WTC11 (cell line): ENCODE measurements at regions not wholly inside any gene's neighbourhood (a gene's known extent, or its start where the extent isn't known, plus 50 kb on each side); places are given as distances from the start of the nearest gene placed in this dataset.

ENCODE experiments used
- ATAC-seq: fragments of 200-7000 bp; cut with Tn5 transposase; 2 replicates; pipeline ENCODE4 v1.10.0; 2021; ENCODE audit warnings: mild to moderate bottlenecking, moderate library complexity
- CTCF ChIA-PET: fragments of 300-600 bp; sonication (Branson Sonifier 250); formaldehyde crosslinking; loops from one replicate; lab custom pipeline; 2021; ENCODE audit warnings: antibody characterized with exemption; lab: Charles Lee
- POLR2A ChIA-PET: fragments of 350-600 bp; sonication (Branson Sonifier 250); formaldehyde crosslinking; loops from one replicate; lab custom pipeline; 2021; ENCODE audit warnings: antibody characterized with exemption; lab: Charles Lee
- DNase-seq: peaks from one replicate; pipeline ENCODE4 v3.0.0; 2021; ENCODE audit warnings: low spot score
- H3K27ac Mint-ChIP-seq: 2 replicates; pipeline ENCODE4 v1.8.0; 2021; ENCODE audit warnings: mixed read lengths
- H3K27me3 Mint-ChIP-seq: 2 replicates; pipeline ENCODE4 v1.8.0; 2021; ENCODE audit warnings: low read depth, mild to moderate bottlenecking, moderate library complexity, mixed read lengths
- H3K36me3 Mint-ChIP-seq: 2 replicates; pipeline ENCODE4 v1.8.0; 2021; ENCODE audit warnings: mixed read lengths
- H3K4me1 Mint-ChIP-seq: 2 replicates; pipeline ENCODE4 v1.8.0; 2022; ENCODE audit warnings: mixed read lengths
- H3K4me3 Mint-ChIP-seq: 2 replicates; pipeline ENCODE4 v1.8.0; 2021; ENCODE audit warnings: mild to moderate bottlenecking, moderate library complexity, mixed read lengths
- H3K9me3 Mint-ChIP-seq: 2 replicates; pipeline ENCODE4 v1.8.0; 2021; ENCODE audit warnings: mixed read lengths
- CBFB ChIP-seq: sonication (generic); formaldehyde crosslinking; IDR thresholded peaks from 2 replicates; pipeline ENCODE4 v1.8.1; 2022; ENCODE audit warnings: mild to moderate bottlenecking, low read depth, missing genetic modification reagents
- CREM ChIP-seq: sonication (generic); formaldehyde crosslinking; IDR thresholded peaks from 2 replicates; pipeline ENCODE4 v1.8.1; 2022; ENCODE audit warnings: mild to moderate bottlenecking, missing genetic modification reagents, moderate library complexity
- EMX1 ChIP-seq: fragments of 250-450 bp; sonication (Bioruptor Pico); IDR thresholded peaks from 2 replicates; pipeline ENCODE4 v1.8.0; 2021; ENCODE audit warnings: mild to moderate bottlenecking
- ETV6 ChIP-seq: sonication (generic); formaldehyde crosslinking; IDR thresholded peaks from 2 replicates; pipeline ENCODE4 v1.8.1; 2022; ENCODE audit warnings: mild to moderate bottlenecking, missing genetic modification reagents
- FOXJ3 ChIP-seq: sonication (generic); formaldehyde crosslinking; IDR thresholded peaks from 2 replicates; pipeline ENCODE4 v1.9.0; 2021; ENCODE audit warnings: missing genetic modification reagents, mild to moderate bottlenecking, borderline replicate concordance
- FOXP1 ChIP-seq: sonication (generic); formaldehyde crosslinking; IDR thresholded peaks from 2 replicates; pipeline ENCODE4 v1.8.0; 2022; ENCODE audit warnings: missing genetic modification reagents, mild to moderate bottlenecking, moderate library complexity, borderline replicate concordance
- GABPB1 ChIP-seq: sonication (generic); formaldehyde crosslinking; IDR thresholded peaks from 2 replicates; pipeline ENCODE4 v1.8.1; 2023; ENCODE audit warnings: mild to moderate bottlenecking, missing genetic modification reagents
- JAZF1 ChIP-seq: fragments of 250-450 bp; sonication (Bioruptor Pico); IDR thresholded peaks from 2 replicates; pipeline ENCODE4 v1.9.0; 2021; ENCODE audit warnings: moderate library complexity, mild to moderate bottlenecking, inconsistent platforms
- MYBL2 ChIP-seq: sonication (generic); formaldehyde crosslinking; IDR thresholded peaks from 2 replicates; pipeline ENCODE4 v1.8.1; 2023; ENCODE audit warnings: mild to moderate bottlenecking, moderate library complexity, missing genetic modification reagents
- NFYB ChIP-seq: sonication (generic); formaldehyde crosslinking; conservative IDR thresholded peaks from 2 replicates; pipeline ENCODE4 v1.8.0; 2022; ENCODE audit warnings: low read depth, missing genetic modification reagents
- NR1H2 ChIP-seq: sonication (generic); formaldehyde crosslinking; IDR thresholded peaks from 2 replicates; pipeline ENCODE4 v1.9.0; 2021; ENCODE audit warnings: mild to moderate bottlenecking, moderate library complexity, missing genetic modification reagents
- RELA ChIP-seq: sonication (generic); formaldehyde crosslinking; IDR thresholded peaks from 2 replicates; pipeline ENCODE4 v1.8.1; 2022; ENCODE audit warnings: missing genetic modification reagents, mild to moderate bottlenecking, borderline replicate concordance
- TCF7 ChIP-seq: sonication (generic); formaldehyde crosslinking; IDR thresholded peaks from 2 replicates; pipeline ENCODE4 v1.8.0; 2022; ENCODE audit warnings: mild to moderate bottlenecking, low read depth, missing genetic modification reagents, moderate library complexity
- TP53 ChIP-seq: sonication (generic); formaldehyde crosslinking; IDR thresholded peaks from 2 replicates; pipeline ENCODE4 v1.8.1; 2023; ENCODE audit warnings: mild to moderate bottlenecking, missing genetic modification reagents
- ZNF121 ChIP-seq: sonication (generic); formaldehyde crosslinking; IDR thresholded peaks from 2 replicates; pipeline ENCODE4 v1.8.0; 2023; ENCODE audit warnings: missing genetic modification reagents
- ZNF219 ChIP-seq: sonication (generic); formaldehyde crosslinking; IDR thresholded peaks from 2 replicates; pipeline ENCODE4 v1.8.0; 2023; ENCODE audit warnings: missing genetic modification reagents, mild to moderate bottlenecking, borderline replicate concordance
- TF ChIP-seq, protein P1 (sequence below): fragments of 250-450 bp; sonication (Bioruptor Pico); IDR thresholded peaks from 2 replicates; pipeline ENCODE4 v1.8.0; 2021; ENCODE audit warnings: mild to moderate bottlenecking
- TF ChIP-seq, protein P2 (sequence below): fragments of 250-450 bp; sonication (Bioruptor Pico); IDR thresholded peaks from 2 replicates; pipeline ENCODE4 v1.9.0; 2021; ENCODE audit warnings: mild to moderate bottlenecking, borderline replicate concordance
- TF ChIP-seq, protein P3 (sequence below): fragments of 250-450 bp; sonication (Bioruptor Pico); IDR thresholded peaks from 2 replicates; pipeline ENCODE4 v1.9.0; 2021; ENCODE audit warnings: mild to moderate bottlenecking

DNA sequence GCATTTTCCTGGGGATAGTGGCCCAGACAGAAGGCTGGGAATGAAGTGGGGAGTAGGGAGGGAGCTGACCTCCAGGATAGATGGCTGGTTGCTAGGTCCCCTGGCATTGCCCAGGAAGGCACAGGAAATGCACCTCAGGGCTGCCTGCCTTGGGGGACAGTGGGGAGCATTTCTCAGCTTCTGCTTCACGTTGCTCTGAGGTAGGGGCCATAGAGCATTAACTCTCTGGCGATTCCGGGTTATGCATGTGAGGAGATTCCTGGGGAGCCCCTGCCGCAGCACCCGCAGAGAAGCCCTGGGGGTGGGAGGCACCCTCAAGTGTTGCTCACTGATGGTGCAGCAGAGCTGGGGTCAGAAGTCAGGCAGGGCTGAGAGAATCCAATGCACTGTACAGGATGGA is 256.5 kb downstream of the CYP26B1 start:
- DNase-seq = no peak
- H3K4me3 Mint-ChIP-seq = no peak overlapping the region
- H3K9me3 Mint-ChIP-seq = peaks cover 8% of the 10 kb centered on the region
- no peak for TF ChIP-seq ZNF219
- TF ChIP-seq, protein P1, sequence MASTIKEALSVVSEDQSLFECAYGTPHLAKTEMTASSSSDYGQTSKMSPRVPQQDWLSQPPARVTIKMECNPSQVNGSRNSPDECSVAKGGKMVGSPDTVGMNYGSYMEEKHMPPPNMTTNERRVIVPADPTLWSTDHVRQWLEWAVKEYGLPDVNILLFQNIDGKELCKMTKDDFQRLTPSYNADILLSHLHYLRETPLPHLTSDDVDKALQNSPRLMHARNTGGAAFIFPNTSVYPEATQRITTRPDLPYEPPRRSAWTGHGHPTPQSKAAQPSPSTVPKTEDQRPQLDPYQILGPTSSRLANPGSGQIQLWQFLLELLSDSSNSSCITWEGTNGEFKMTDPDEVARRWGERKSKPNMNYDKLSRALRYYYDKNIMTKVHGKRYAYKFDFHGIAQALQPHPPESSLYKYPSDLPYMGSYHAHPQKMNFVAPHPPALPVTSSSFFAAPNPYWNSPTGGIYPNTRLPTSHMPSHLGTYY (CRISPR knock-in tag) = no peak
- no peak for TF ChIP-seq NFYB
- TF ChIP-seq TCF7 (CRISPR knock-in tag) = no peak
- TF ChIP-seq, protein P2, sequence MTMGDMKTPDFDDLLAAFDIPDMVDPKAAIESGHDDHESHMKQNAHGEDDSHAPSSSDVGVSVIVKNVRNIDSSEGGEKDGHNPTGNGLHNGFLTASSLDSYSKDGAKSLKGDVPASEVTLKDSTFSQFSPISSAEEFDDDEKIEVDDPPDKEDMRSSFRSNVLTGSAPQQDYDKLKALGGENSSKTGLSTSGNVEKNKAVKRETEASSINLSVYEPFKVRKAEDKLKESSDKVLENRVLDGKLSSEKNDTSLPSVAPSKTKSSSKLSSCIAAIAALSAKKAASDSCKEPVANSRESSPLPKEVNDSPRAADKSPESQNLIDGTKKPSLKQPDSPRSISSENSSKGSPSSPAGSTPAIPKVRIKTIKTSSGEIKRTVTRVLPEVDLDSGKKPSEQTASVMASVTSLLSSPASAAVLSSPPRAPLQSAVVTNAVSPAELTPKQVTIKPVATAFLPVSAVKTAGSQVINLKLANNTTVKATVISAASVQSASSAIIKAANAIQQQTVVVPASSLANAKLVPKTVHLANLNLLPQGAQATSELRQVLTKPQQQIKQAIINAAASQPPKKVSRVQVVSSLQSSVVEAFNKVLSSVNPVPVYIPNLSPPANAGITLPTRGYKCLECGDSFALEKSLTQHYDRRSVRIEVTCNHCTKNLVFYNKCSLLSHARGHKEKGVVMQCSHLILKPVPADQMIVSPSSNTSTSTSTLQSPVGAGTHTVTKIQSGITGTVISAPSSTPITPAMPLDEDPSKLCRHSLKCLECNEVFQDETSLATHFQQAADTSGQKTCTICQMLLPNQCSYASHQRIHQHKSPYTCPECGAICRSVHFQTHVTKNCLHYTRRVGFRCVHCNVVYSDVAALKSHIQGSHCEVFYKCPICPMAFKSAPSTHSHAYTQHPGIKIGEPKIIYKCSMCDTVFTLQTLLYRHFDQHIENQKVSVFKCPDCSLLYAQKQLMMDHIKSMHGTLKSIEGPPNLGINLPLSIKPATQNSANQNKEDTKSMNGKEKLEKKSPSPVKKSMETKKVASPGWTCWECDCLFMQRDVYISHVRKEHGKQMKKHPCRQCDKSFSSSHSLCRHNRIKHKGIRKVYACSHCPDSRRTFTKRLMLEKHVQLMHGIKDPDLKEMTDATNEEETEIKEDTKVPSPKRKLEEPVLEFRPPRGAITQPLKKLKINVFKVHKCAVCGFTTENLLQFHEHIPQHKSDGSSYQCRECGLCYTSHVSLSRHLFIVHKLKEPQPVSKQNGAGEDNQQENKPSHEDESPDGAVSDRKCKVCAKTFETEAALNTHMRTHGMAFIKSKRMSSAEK (CRISPR knock-in tag) = no peak
- no peak for TF ChIP-seq EMX1 (CRISPR knock-in tag)
- TF ChIP-seq FOXJ3 (CRISPR knock-in tag) = no peak
- no peak for TF ChIP-seq JAZF1
- TF ChIP-seq NR1H2 (CRISPR knock-in tag) = no peak
- no peak for TF ChIP-seq GABPB1 (CRISPR knock-in tag)
- TF ChIP-seq, protein P3, sequence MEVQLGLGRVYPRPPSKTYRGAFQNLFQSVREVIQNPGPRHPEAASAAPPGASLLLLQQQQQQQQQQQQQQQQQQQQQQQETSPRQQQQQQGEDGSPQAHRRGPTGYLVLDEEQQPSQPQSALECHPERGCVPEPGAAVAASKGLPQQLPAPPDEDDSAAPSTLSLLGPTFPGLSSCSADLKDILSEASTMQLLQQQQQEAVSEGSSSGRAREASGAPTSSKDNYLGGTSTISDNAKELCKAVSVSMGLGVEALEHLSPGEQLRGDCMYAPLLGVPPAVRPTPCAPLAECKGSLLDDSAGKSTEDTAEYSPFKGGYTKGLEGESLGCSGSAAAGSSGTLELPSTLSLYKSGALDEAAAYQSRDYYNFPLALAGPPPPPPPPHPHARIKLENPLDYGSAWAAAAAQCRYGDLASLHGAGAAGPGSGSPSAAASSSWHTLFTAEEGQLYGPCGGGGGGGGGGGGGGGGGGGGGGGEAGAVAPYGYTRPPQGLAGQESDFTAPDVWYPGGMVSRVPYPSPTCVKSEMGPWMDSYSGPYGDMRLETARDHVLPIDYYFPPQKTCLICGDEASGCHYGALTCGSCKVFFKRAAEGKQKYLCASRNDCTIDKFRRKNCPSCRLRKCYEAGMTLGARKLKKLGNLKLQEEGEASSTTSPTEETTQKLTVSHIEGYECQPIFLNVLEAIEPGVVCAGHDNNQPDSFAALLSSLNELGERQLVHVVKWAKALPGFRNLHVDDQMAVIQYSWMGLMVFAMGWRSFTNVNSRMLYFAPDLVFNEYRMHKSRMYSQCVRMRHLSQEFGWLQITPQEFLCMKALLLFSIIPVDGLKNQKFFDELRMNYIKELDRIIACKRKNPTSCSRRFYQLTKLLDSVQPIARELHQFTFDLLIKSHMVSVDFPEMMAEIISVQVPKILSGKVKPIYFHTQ (CRISPR knock-in tag) = no peak
- no peak for TF ChIP-seq TP53 (CRISPR knock-in tag)
- no peak for TF ChIP-seq CBFB (CRISPR knock-in tag)
- no peak for TF ChIP-seq MYBL2
- TF ChIP-seq CREM (CRISPR knock-in tag) = no peak
- TF ChIP-seq RELA (CRISPR knock-in tag) = no peak
- no peak for TF ChIP-seq ETV6 (CRISPR knock-in tag)
- no peak for TF ChIP-seq FOXP1 (CRISPR knock-in tag)
- no peak for TF ChIP-seq ZNF121 (CRISPR knock-in tag)
- ChIA-PET CTCF (interaction anchor here (0.9 to 1.0 kb wide), 2 partner anchors 20 to 259 kb away, joined by 3 read pairs; no protein-coding TSS in a partner anchor), POLR2A (no interaction called here)
- no peaks in the 10 kb centered on the region for H3K36me3 Mint-ChIP-seq
- ATAC-seq = no peak
- no peaks in the 10 kb centered on the region for H3K4me1 Mint-ChIP-seq
- H3K27ac Mint-ChIP-seq = no peak overlapping the region
- H3K27me3 Mint-ChIP-seq = peaks cover 11% of the 10 kb centered on the region
